NCI-H2196 (cell line): ENCODE measurements at regions not wholly inside any gene's neighbourhood (a gene's known extent, or its start where the extent isn't known, plus 50 kb on each side); places are given as distances from the start of the nearest gene placed in this dataset.
"Not testable (repeated sequence)": the region's sequence is repeated elsewhere in the genome, so short reads cannot be mapped to it uniquely, and the experiment has no call there.

Experiments used
- DNase-seq: peaks from one replicate; lab custom pipeline; 2025; ENCODE audit not compliant: unreplicated experiment; lab: John Stamatoyannopoulos, UW

DNA sequence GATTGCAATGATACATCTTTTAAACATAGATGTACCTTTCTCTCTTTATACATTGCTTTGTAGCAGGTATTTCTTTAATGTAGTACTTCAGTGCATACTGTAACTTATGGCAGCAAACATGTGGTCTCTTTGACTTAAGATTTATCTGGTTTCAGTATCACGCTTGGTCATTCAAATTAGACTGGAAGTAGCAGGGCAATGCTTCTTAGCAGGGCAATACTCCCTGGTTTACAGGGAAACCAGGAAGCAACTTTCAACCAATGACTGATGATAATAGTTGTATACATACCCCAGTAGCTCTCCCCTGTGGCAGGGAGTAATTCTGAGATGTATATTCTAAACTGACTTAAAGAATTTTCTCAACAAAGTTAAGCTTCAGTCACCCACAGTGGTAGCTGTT, 761.1 kb upstream of the CDH10 start:
- DNase-seq = no peak

DNA sequence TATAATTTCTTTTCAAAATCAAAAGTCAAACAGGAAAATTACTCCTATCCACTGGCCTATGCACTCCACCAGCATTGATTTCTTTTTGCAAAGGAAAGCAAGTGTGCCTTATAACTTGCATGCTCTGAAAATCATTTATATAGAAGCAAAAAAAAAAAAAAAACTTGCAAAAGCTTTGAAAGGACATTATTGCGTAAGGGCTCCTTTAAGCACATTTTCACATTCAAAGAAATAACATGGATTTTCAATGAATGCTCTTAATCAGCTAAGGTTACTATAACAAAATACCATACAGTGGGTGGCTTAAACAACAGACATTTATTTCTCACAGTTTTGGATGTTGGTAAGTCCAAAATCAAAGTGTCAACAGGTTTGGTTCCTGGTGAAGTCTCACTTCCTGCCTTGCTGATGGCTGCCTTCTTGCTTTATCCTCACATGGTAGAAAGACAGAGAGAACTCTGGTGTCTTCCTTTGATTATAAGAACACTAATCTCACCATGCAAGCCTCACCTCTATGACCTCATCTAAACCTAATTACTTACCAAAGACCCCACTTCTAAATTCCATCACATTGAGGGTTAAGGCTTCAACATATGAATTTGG, 755.2 kb upstream of the CDH10 start:
- no peak for DNase-seq

DNA sequence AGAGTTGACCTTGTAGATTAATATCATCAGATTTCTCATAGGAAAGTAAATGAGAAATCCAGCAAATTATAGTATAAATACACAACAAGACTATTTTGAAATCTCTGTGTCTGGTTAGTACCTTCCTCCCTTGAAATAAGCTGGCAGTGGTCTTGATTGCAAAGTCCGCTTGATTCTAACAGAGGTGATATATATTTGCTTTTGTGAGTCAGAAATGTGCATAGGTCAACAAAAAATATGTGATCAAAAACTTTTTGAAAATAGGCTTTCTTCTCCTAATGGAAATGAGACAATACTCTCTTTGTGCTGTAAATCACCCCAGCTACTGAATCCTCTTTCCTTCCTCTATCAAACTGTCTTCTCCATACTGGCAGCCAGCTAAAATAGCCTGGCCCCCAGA, 749.2 kb upstream of the CDH10 start:
- DNase-seq = no peak

DNA sequence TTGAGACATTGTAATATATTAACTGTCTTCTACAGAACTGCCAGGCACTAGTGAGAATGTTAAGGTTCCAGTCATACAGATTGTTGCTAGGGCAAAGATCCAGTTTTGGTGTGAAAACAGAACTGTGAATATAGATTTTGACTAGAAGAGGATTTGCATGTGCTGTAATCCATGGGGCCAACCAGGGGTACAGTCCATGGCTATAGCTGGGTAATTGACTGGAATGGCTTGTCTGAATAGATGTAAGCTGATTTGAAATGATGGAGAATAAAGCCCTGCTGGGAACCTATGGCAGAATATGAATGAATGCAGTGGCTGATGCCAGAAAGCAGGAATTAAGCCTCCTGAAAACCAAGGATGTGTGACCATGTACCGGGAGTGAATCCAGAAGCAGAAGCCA, 748.5 kb upstream of the CDH10 start:
- no peak for DNase-seq

DNA sequence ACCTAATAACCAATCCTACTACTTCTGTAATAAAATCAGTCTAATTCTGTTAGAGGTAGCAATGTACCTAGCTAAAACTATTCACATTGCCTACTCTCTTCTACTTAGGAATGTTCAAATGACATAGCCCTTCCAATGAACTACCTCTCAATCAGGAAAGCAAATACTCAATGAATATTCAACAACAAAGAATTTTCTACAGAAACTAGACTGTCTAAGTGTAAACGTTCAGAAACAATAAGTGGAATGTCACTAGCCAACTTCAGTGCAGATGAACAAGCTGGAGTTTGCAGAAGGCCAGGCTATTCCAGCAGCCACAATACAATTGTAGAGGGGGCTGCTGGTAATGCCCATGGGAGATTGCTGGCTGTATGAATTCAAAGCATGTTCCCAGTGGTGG, 743.2 kb upstream of the CDH10 start:
- no peak for DNase-seq

DNA sequence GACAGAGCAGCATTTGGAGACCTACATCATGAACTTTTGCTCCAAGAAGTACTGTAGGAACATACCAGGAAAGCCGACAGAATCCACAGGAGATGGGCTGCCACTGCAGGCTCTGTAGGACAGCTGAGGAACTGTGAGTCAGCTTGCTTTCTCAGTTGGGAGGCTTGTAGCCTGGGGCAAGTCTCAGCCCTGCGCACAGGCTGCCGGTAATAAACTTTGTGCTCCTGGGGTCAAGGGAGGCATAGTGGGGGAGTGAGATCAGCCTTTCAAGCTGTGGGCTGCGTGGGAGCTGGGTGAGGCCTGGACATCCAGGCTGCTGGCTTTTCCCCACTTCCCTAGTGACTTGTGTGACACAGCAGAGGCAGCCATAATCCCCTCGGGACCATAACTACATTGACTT, 718.0 kb upstream of the CDH10 start:
- no peak for DNase-seq

DNA sequence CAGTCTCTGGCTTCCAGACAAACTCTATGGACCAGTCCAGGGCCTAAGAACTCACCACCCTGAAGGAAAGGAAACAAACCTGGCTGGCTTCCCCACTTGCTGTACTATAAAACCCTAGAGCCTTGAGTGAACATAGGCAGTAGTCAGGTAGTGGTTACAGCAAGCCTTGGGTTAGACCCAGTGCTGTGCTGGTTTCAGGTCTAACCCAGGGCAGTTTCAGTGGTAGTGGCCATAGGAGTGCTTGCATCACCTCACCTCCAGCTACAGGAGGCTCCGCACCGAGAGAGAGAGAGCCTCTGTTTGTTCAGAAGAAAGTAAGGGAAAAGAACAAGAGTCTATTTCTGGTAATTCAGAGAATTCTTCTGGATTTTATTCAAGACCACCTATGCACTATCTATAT, 714.1 kb upstream of the CDH10 start:
- no peak for DNase-seq

DNA sequence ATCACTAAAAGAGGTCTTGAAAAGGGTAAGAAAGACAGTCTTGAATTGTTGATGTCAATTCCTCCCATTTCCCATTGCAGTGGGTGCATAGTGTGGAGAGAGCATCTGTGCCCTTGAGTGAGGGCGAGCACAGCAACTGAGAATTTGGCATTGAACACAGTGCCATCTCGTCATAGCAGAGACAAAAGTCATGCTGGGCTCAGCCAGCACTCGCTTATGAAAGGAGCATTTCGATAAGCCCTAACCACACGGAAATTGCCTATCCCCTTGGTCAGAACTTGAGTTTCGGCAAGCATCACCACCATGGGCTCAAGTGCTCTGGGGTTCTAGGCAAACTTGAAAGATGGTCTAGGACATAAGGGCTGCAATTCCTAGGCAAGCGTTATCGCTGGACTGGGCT, 712.8 kb upstream of the CDH10 start:
- DNase-seq = no peak

DNA sequence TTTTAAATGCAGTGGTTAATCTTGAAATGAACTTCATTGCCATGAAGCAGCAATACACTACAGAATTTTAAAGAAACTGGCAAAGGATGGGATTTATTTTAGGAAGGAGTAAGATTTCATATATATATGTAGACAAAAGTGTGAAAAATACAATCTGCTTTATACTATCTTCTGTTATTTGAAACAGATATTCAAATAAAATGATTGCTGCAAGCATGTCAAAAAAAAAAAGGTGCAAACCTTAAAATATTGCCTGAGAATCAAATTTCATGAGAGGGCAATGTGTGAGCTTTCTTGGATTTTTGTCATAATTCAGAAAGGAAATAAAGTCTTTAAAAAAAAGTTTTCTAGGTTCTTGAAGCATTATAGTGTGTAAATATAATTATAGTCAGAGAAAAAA, 705.0 kb upstream of the CDH10 start:
- no peak for DNase-seq

DNA sequence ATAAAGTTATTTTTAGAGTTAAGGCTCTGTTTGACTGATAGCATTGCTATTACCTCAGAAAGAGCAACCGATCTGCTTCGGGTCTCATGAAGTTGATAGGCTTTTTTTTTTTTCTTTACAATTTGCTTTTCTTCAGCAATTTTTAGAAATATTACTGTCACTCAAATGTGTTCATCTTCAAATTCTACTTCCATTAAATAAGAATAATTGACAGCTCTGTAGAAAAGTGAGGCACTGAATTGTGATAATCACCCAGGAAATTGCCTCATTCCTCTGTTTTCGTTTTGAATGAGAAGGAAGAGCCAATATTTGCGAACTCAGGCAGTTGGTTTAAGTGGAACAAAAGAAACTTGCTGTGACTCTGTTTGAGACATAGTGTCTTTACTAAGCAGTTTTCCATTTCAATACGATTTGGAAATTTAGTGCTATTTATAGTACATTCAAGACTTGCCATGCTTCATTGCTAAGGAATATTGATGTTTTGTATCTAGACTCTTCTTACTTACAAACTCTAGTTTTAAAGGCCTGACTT, 700.5 kb upstream of the CDH10 start:
- no peak for DNase-seq

DNA sequence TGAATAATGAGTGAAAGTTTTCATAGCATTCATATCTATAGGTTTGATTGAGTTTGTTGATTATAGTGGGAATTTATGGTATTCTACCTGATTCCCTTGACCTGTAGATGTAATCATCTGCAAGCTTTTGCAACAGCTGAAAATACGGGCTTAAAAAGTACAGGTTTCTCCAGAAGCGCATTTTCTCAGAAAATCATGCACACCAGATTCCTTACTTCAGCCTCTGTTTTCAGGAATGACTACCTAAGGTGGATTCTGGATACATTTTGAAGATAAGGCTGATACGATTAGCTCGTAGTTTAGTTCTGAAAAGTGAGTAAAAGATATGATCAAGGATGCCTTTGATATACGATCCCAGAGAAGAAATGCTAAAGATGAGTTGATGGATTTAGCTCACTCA, 694.8 kb upstream of the CDH10 start:
- no peak for DNase-seq

DNA sequence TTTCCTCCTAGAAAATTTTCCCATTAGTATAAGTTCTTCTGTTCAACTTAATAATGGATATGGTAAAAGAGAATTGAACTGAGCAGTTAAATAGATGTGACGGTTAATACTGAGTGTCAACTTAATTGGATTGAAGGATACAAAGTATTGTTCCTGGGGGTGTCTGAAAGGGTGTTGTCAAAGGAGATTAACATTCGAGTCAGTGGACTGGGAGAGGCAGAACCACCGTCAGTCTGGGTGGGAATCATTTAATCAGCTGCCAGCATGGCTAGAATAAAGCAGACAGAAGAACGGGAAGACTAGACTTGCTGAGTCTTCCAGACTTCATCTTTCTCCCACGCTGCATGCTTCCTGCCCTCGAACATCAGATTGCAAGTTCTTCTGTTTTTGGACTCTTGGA, 689.6 kb upstream of the CDH10 start:
- no peak for DNase-seq

DNA sequence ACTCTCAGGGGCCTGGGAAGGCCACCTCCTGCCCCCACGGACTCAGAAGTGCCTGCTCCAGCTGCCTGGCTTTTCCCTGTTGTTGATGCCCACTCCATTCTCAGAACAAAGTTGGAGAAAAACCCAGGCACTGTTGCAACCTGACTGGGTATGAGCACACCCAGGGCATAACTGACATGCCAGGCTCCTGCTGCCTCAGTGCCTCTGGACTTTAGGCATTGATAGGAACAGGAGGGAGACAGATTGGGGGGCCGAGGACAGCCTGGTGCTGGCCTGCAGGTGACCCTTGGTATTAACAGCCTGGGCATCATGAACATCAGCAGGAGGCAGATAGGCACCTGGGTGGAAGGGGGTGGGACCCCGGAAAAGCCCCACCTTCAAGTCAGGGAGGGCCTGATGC, 685.9 kb upstream of the CDH10 start:
- DNase-seq = no peak

DNA sequence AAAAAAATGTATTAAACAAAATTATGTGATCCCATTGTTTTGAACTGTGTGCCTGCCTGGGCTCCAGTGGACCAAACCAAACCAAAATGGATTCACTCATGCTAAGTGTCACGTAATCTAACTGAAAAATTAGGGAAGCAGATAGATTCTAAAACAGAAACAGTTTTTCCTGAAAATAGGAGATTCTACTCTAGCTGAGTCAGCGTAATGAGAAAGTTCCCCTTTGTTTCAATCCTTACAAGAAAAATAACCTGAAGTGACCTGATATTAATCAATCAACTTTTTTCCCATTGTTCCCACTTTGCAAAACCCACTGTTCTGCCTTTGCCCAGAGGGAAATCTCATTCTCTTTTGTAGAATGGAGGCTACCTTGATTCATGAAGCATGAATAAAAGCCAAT, 682.4 kb upstream of the CDH10 start:
- no peak for DNase-seq

DNA sequence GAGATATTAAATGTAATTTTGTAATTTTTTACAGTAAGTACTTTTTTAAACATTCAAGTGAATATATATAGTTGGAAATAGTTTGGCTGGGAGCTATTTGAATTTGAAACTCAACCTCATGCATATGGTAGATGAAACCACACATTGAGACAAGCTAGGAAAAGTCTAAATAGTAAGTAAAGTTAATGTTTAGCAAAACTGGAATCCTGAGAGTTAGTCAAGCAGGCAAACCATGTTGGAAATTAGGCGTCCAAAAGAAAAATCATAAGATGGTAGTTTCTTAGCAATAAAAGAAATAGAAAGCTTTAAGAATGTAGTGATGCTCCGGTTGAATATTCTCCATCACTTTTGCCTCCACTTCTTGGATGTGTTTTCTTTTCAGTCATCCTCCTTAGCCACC, 657.1 kb upstream of the CDH10 start:
- DNase-seq = no peak

DNA sequence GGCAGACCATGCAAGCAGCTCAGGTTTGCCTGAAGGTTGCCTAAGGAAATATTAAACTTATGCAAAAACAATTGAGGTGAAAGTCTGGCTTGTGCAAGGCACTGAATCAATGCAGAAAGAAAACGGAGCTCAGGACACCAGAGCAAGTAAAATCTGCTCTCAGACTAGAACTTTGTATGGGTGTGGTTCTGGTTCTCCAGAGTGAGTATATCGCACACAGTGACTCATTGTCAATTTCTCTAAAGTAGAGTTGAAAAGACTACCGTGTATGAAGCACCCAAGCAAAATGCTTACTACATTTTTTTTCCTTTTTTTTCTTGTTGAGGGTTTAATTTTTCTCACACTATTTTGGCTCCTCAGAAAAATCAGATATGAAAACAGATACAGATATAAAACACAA, 650.3 kb upstream of the CDH10 start:
- no peak for DNase-seq

DNA sequence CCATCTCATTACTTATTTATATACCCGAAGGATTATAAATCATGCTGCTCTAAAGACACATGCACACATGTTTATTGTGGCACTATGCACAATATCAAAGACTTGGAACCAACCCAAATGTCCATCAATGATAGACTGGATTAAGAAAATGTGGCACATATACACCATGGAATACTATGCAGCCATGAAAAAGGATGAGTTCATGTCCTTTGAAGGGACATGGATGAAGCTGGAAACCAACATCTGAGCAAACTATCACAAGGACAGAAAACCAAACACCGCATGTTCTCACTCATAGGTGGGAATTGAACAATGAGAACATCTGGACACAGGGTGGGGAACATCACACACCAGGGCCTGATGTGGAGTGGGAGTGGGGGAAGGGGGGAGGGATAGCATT, 645.0 kb upstream of the CDH10 start:
- DNase-seq = not testable (repeated sequence)

DNA sequence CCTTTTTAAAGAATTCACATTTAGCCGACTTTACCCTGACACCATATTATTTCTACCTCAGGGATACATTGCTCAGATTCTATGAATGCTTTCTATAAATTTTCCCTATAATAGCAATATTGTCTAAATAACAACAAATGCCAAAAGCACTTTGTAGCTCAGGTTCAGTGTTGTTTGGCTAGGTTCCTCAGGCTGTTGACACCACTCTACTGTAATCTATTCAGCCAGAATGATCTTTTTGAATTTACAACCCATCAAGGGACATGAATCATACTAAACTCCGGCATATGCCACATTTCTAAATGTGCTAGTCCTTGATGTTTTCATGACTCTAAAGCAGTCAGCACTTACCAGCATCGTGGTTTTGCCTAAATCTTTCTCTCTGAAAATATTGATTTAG, 641.5 kb upstream of the CDH10 start:
- no peak for DNase-seq

DNA sequence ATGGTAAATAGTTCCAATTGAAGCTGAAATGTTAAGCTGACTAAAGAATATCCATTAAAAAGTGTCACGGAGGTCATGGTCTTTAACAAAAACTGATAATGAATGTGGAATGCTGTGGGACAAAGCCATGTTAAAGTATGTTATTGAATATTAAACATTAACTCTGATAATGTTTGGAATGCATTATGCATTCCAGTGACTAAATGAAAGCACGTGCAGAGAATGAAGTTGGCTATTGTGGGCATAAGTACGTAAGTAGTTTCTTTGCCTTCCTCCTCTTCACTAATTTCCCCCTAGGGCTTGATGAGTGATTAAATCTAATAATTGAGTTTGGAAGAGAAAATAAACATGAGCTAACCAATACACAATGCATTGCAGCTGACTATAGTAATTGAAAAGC, 640.4 kb upstream of the CDH10 start:
- DNase-seq = no peak

DNA sequence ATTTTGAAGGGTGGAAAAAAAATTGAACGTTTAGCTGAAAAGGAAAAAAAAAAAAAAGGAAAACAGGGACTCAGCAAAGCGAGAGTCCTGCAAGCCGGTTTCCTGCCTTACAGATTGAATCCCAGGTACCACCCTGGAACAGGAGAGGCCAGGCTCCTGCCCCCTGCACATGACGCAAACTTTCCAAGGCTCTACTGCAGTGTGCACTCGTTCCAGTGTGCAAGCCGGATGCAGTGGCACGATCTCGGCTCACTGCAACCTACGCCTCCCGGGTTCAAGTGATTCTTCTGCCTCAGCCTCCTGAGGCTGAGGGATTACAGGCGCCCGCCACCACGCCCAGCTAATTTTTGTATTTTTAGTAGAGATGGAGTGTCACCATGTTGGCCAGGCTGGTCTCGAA, 618.7 kb upstream of the CDH10 start:
- DNase-seq = not testable (repeated sequence)

DNA sequence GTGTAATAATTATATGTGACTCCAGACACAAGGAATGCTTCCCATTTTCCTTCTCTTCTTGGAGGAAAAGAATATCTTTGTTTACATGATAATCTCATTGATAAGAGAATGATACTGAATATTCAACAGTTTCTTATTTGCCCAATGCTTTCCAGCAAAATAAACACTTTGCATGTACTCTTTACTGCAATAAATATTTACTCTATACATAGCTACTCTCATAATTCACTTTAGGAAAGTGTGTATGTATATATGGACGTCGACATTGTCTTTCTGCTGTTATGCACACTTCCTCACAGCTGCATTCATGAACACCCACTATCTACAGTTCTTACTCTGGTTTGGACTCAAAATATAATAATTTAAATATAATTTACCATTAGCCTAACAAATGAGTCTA, 617.4 kb upstream of the CDH10 start:
- no peak for DNase-seq

DNA sequence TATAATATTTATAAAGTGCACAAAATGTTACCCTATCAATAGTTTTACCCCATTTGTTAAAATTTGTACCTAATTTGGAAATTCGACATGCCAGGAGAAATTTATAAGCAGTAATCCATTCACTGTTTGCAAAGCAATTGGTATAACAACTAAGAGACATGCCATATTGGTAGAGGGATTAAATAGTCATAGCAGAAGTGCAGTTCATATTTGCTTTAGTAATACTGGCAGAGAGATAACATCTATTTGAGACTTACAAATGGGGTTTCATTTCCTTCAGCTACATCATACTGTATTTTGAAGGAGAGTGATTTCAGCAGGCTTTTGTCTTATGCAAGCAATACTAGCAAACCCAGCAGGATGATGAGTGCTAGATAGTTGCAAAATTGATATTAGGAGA, 610.4 kb upstream of the CDH10 start:
- DNase-seq = no peak

DNA sequence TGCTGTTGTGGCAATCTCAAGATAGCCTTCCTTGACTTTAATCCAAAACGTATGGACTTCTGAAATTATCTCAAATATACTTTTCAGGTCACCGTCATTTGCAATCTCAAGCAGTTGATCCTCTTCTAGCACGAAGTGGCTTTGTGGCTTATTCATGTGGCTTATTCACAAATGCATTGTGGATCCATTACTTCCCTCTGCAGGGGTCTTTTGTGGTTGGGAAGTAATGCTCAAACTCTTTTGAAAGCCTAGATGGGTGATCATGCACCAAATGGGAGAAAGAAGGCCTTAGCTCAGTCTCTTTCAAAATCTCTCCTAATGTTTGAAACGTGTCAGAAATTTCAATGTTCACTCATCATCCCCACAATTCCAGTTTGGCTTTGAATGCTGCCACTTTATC, 597.2 kb upstream of the CDH10 start:
- no peak for DNase-seq

DNA sequence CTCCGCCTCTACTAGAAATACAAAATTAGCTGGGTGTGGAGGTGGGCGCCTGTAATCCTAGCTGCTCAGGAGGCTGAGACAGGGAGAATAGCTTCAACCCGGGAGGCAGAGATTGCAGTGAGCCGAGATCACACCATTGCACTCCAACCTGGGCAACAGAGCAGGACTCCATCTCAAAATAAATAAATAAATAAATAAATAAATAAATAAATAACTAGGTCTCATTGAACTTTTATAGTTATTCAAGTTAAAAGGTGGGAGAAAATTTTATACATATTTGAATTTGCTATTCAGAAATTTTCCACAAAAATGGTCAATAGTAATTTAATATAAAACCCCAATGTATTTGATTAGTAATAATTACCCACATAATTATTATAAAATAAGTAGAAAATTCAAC, 593.9 kb upstream of the CDH10 start:
- not testable (repeated sequence) for DNase-seq
